ENCODE measurements at regions not wholly inside any gene's neighbourhood (a gene's known extent, or its start where the extent isn't known, plus 50 kb on each side); places are given as distances from the start of the nearest gene placed in this dataset.

DNA sequence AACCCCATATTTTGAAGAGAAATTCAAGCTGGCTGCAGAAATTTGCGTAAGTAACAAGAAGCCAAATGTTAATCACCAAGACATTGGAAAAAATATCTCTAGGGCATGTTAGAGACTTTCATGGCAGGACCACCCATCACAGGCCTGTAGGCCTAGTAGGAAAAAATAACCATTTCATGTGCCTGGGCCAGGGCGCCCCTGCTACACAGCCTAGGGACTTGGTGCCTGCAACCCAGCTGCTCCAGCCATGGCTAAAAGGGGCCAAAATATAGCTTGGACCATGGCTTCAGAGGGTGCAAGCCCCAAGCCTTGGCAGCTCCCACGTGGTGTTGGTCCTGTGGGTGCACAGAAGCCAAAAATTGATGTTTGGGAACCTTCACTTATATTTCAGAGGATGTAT lies 167.7 kb upstream of the NMUR2 start:
- TF ChIP-seq, protein P1, sequence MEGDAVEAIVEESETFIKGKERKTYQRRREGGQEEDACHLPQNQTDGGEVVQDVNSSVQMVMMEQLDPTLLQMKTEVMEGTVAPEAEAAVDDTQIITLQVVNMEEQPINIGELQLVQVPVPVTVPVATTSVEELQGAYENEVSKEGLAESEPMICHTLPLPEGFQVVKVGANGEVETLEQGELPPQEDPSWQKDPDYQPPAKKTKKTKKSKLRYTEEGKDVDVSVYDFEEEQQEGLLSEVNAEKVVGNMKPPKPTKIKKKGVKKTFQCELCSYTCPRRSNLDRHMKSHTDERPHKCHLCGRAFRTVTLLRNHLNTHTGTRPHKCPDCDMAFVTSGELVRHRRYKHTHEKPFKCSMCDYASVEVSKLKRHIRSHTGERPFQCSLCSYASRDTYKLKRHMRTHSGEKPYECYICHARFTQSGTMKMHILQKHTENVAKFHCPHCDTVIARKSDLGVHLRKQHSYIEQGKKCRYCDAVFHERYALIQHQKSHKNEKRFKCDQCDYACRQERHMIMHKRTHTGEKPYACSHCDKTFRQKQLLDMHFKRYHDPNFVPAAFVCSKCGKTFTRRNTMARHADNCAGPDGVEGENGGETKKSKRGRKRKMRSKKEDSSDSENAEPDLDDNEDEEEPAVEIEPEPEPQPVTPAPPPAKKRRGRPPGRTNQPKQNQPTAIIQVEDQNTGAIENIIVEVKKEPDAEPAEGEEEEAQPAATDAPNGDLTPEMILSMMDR (IDR thresholded peaks at IDR 0.05) = no peak
- TF ChIP-seq POLR2AphosphoS5 (IDR thresholded peaks at IDR 0.05) = no peak
